IPS DF 4.7 (cell line): ENCODE measurements at regions not wholly inside any gene's neighbourhood (a gene's known extent, or its start where the extent isn't known, plus 50 kb on each side); places are given as distances from the start of the nearest gene placed in this dataset.
"Not testable (repeated sequence)": the region's sequence is repeated elsewhere in the genome, so short reads cannot be mapped to it uniquely, and the experiment has no call there.

Experiments used
- DNase-seq: peaks from one replicate; pipeline ENCODE4 v3.0.0-alpha.2; 2013; ENCODE audit warnings: low spot score; ENCODE audit errors: extremely low read depth

DNA sequence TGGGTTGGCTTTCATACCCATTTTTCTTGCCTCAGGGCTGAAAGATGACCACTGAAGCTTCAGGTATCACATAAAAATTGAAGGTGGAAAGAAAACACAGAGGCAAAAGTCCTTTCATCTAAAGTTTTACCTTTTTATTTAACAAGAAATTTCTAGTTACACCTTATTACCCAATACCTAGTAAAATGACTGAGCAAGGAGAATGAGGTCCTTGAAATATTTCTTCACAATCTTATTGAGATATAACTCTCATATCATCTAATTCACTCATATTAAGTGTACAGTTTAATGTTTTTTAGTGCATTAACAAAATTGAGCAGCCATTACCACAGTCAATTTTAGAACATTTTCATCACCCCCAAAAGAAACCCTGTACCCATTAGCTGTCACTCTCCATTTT, 112.9 kb upstream of the ADTRP start:
- DNase-seq = no peak

DNA sequence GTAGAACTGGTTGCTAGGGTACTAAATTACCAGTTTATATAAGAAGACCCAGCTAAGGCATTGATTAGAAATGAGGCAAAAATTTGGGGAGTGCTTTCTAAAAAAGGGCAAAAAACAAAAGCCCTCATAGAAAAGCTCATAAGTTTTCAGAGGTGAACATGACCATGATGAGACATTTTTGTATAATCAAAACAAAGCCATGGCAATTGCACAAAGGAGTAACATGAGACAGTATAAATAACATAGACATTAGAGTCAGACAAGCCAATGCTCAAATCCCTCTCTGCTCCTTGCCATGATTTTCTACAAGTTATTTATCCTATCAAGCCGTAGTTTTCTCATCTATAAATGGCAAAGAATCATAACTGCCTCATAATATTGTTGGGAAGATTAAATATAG, 112.2 kb upstream of the ADTRP start:
- no peak for DNase-seq

DNA sequence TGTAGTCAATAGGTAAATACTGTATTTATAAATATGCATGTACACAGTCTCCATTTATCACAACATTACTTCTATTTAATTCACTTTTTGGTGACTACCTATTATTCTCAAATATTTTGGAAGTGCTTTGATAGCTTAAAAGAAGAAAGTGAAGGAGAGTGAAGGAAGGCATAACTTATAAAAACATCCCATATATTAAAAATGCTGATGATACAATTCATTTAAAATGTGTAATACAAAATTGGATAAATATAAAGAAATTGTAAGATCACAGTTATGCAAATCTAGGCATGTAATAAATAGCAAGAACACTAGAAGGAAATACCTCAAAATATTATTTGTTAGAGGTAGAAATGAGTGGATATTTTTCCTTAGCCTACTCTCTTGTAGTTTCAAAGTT, 111.6 kb upstream of the ADTRP start:
- DNase-seq = no peak

DNA sequence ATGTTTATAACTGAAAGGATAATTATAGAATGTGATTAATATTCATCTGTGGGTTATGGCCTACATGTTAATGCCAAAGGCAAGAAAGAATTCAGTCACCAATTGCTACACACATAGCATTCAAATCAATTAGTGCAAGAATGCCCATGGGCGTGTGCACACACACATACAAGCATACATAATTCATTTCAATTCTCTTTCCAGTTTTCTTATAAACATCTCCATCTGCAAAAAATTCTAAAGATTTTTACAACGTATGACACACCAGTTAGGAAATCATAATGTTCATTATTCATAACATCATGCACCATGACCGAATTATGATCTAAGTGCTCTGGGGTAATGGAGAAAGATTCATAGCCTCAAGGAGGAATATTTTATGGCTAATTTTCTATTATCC, 111.0 kb upstream of the ADTRP start:
- DNase-seq = no peak

DNA sequence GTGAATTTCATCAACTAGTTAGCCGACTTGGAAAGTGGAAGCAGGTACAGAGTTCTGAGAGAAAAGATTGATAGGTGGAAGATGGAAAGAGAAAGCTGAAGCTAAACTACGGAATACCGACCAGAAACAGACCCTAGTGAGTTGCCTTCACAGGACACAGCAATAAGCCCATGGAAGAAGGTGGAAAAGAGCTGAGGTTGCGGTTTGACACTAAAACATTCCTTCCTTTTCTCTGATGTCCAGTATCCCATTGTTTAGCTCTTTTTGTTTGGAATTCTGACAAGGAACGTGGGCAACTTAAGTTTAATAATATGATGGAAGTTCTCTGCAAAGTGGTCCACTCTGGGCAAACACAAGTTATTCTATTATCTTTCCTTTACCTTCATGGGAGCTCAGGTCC, 110.1 kb upstream of the ADTRP start:
- DNase-seq = no peak

DNA sequence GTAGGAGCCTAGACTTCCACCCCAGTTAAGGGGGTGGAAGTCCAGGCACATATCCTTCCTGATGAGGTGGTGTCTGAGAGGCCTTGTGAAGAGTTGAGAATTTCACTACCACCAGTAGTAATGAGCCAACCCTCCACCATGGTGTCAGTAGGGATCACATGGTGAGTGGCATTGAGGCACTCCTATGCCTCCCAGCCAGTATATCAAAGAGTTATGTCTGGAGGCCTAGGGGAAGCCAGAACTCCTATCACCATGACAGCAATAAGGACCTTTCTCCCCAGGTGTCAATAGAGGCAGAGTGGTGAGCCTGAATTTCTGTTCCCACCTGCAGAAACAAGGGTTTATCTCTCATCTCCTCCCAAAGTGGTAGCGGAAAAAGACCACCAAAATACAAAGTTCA, 106.6 kb upstream of the ADTRP start:
- DNase-seq = no peak

DNA sequence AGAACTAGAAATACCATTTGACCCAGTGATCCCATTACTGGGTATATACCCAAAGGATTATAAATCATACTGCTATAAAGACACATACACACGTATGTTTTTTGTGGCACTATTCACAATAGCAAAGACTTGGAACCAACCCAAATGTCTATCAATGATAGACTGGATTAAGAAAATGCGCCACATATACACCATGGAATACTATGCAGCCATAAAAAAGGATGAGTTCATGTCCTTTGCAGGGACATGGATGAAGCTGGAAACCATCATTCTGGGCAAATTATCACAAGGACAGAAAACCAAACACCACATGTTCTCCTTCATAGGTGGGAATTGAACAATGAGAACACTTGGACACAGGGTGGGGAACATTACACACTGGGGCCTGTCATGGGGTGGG, 104.9 kb upstream of the ADTRP start:
- DNase-seq = not testable (repeated sequence)

DNA sequence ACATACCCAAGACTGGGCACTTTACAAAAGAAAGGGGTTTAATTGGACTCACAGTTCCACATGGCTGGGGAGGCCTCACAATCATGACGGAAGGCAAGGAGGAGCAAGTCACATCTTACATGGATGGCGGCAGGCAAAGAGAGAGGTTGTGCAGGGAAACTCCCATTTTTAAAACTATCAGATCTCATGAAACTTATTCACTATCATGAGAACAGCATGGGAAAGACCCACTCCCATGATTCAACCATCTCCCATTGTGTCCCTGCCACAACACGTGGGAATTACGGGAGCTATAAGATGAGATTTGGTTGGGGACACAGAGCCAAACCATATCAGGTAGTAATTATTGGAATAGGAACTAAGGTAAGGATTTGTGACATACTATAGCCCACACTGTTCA, 101.6 kb upstream of the ADTRP start:
- not testable (repeated sequence) for DNase-seq

DNA sequence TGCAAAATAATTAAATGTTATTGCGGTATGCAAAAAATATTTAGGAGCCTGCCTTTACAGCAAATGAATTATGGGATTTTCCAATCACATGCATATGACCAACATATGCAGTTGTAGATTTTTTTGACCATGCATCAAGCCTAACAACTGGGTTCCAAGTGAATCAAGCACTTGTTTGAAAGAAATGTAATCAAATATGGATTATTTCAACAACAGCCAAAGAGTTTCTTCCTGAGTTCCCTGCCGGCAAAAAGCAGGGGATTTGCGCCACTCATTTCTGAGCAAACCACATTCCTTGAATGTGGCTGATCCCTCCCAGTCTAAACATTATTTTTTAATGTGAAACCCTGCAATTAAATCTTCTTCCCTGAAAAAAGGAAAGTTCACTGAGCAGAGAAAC, 100.1 kb upstream of the ADTRP start:
- no peak for DNase-seq

DNA sequence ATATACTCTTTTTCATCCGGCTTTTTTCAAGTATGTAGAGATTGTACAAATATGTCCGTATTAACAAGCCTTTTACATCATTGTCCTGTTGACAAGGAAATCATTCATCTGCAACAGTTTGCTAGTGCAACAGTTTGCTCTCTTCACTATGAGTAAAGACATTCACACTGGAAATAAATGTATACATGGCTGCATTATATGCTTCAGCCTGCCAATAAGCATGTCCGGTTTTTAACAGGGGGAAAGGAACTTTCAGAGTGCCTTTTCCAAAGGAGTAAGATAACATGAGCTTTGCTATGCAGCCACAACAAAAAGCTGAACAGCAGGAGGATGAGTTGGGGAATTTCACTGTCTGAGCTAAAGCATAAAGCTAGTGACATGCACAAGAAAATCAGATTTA, 99.4 kb upstream of the ADTRP start:
- no peak for DNase-seq

DNA sequence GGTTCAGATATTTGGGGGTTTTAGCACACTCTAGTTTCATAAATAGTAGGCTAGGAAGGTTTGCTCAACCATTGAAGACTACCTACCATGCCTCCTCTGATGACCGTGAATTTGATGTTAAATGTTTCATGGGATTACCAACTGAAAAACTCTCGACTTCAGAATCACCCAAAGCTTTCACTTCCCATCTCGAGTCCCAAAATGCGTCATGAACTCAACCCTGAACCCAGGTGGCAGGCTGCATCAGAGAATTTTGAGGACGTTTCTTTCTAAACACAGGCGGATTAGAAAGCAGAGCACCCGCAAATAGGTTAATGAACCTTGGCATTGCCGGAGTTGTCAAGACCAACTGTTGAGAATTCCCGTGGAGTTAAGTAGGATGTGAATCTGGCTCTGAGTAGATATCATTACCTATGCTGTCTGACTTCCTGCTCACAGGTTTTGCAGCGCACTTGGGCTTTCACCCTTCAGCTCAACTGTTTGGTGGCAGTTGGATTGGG, 98.4 kb upstream of the ADTRP start:
- no peak for DNase-seq

DNA sequence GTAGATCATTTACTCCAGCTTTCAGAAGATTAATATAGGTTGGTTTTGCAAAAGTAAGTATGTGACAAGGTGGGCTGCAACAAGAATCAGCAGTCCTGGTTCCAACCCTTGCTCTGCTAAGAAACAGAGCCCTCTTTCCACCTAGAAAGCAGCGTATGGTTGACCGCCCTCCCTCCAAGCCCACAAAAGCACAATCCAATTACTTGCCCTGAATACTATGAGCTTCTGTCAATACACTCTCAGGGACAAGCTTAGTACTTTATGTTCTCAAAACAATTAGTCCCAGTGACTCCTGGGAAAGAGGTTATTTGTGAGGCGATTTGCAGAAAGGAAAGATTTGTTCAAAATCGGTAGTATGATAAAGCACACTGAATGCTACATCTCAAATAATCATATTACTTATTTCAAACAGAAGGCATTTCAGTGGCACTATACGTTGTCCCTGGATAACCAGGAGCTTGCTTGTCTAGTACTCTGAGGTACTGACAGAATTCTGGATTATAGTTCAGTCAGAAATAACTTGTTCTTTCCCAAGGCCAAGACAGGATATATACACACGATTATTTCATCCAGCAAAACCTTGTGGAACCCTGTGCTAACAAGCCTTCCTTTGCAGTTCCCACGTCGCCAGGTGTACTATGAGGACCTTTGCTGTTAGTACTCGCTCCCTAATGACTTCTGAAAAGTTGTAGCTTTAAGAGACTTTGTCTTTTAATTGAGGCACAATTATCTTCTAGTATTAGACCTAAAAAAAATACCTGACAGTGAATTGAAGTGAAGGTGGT, 96.9 kb upstream of the ADTRP start:
- no peak for DNase-seq

DNA sequence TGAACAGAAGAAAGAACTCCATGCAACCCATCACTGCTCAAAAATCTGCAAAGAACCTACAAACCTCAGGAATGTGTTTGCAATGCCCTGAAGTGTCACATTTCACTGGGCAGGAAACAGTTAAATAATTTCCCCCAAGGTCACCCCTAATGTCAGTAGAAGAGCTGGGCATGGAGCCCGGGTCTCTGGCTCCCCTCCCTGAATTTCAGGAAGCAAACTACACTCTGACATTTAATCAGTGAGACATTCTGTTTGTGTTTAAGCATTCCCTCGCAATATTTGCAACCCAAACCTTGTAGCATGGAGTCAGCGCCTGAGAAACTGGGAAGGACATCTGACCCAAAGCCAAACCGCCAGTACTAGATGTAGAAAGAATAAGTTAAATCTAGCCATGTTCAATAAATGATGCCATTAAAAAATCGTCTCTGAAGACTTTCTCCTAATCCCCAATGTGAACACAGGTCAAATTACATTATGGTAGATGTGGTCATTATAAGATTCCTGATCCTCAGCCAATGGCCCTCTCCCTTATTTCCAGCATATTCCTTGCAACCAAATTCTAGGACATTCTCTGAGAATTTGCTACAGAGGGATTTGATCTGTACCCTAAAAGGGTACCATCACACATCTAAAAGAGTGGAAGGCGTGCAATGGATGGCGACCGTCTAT, 91.2 kb upstream of the ADTRP start:
- DNase-seq = no peak

DNA sequence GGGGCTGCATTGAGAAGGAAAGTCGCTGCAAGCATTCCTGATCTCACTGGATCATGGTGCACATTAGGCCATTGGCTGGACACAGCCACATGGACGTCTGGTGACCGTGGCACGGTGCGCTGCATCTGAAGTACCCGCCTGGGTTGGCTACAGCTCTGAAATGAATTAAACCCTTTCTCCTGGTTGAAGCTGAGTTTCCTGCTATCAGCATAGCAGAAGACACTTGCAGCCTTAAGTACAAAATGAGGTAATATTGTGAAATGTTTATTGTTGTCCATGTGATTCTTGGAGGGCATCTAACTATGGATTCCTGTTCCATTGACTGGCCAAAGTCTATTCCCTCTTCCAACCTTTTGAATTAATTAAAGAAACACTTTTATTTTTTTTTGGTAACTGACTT, 89.8 kb upstream of the ADTRP start:
- DNase-seq = no peak

DNA sequence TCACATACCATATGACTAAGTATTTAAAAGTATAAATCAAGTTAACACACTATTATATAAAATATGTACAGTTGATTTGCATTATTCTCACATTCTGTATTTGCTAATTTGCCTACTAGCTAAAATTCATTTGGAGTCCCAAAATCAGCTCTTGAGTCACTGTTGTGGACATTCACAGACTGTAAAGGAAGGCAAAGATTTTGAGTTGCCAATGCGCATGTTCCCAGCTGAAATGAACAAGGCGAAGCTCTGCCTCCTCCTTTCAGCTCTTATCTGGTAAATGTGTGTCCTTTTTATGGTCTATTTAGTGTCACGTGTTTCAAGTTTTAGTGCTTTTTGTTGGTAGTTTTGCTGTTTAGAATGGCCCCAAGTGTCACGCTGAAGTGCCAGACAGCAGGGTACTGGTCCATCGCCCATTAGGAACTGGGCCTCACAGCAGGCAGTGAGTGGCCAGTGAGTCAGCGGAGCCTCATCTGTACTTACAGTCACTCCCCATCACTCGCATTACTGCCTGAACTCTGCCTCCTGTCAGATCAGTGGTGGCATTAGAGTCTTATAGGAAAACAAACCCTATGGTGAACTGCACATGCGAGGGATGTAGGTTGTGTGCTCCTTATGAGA, 87.2 kb upstream of the ADTRP start:
- no peak for DNase-seq

DNA sequence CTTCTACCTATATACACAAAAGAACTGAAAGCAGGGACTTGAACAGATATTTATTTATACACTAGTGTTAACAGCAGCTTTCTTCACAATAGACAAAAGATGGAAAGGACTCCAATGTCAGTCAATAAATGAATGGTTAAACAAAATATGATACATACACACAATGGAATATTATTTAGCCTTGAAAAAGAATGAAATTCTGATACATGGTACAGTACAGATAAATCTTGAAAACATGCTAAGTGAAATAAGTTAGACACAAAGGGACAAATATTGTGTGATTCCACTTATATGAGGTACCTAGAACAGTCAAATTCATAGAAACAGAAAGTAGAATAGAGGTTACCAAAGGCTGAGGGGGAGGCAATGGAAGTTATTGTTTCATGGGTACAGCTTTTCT, 79.8 kb upstream of the ADTRP start:
- DNase-seq = no peak

DNA sequence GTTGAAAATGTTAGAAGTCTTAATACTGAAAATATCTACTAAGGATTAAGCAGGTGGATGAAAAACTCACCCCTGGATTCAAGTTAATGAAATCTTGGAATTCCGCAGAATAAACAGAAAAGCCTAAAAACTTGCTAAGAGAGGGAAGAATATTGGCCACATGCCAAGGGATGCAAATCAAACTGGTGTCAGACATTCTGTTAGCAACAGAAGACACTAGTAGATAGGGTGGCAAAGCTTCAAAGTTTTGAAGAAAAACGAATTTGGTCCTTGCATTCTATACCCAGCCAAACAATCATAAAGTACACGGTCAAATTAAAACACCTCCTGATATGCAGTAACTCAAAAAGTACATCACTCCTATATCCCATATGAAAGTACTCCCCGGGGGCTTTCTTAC, 77.1 kb upstream of the ADTRP start:
- no peak for DNase-seq

DNA sequence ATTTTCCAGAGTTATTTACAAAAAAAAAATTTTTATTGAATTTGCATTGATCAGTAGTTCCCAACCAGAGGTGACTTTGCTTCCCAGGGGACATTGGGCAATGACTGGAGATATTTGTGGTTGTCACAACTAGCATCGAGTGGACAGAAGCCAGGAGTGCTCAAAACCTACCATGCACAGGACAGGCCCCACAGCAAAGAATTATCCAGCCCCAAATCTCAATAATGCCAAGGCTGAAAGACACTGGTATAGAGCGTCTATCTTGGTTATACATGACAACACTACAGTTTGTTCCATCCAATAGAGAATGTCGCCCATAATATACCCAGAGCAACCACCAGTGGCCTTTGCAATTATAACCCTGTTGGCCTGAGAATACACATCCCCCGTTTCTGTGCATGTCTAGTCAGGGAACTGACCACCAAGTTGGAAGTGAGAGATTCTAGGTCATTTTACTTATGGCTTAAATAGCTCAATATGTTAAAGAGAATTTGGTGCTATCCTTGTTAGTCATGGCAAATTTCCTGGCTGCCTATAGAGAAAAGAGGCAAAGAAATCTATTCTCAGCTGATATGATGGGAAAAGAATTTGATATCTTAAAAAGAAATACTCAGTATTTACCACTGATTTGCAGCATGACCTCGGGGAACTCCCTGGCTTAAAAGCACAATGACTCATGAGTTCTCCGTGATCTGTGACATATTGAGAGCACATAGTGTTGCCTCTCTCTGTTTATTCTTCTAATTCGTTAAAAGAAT, 76.0 kb upstream of the ADTRP start:
- no peak for DNase-seq

DNA sequence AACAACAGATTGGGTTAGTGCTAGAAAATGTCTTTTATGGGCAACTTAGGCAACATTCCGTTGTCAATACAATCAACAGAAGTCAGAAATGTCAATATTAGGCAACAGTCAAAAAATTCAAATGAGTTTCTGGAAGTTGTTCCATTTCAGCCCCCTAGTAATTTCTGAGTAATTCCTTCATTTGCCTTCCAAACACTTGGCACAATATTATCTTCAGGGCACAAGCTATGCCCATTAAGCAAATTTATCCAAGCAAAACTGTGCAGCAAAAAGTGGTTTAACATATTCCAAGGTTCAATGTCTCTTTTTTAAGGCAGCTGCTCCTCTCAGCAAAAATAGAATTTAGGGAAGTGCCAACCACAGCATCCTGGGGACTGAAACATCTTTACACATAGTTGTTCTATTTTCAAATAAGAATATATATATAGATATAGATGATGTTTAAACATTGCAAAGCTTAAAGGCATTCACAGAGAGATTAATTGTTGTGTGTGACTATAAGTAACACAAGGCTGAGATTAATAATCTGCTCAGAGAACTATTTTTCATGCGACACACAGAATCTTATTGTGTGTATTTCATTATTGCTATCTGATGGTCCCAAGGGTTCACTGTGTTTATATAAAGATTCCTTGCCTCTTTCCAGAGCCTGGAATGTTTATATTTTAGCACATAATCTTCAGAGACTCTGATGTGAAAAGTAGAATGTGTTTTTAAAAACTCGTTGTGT, 75.2 kb upstream of the ADTRP start:
- DNase-seq = no peak

DNA sequence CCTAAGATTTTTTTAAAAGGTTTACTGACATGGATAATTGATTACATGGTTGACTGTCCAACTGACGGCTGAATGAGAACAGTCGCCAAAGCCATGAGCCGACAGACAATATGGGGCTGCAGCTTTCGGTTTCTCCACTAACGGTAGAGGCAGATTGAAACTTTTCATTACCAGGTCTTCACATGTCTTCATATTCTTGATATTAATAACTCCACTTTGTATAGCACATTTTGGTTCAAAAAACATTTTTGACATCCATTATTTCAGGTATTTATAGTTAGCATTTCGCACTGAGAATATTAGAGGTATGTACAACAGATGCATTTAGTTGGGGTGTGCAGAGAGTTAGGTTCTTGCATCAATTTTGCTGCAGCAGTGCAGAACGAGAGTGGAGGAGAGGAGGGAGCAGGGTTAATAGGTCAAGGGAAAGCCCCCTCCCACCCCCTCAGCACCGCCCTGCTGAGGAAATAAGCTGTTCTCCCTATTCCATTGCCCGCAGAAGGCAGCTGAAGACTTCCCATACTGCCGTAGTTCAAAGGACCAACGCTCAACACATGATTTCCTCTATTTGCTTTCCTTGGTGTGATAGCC, 73.6 kb upstream of the ADTRP start:
- DNase-seq = no peak

DNA sequence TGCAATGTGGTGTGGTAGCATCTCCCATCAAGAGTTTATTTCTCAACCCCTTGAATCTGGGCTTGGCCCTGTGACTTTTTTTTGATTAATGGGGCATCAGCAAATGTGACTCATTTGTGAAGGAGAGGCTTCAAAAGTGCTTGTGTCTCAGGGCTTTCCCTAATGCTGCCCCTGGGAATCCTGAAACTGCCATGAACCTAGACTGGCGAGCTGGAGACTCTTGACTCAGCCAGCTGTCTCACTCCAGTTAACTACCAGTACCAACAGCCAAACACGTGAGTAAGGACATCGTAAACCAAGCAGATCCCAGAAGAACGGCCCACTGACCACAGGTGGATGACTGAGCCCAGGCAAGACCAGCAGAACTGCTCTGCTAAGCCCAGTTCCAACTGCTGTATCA, 72.8 kb upstream of the ADTRP start:
- DNase-seq = no peak
